ENCODE measurements at regions not wholly inside any gene's neighbourhood (a gene's known extent, or its start where the extent isn't known, plus 50 kb on each side); places are given as distances from the start of the nearest gene placed in this dataset.
"Not testable (repeated sequence)": the region's sequence is repeated elsewhere in the genome, so short reads cannot be mapped to it uniquely, and the experiment has no call there.

- no peak overlapping the region for H3K4me3 Mint-ChIP-seq
- H3K4me1 Mint-ChIP-seq (ENCODE audit: low read depth), result no peaks in the 10 kb centered on the region
- peaks cover 20% of the 10 kb centered on the region for H3K9me3 Mint-ChIP-seq
- H3K36me3 Mint-ChIP-seq (ENCODE audit: low read depth), result no peaks in the 10 kb centered on the region
- no peak overlapping the region for H3K27ac Mint-ChIP-seq
- DNase-seq, result no peak
- H3K27me3 Mint-ChIP-seq, result no peaks in the 10 kb centered on the region
Observed at GRCh38 chr18:65671621-65672415, 79.0 kb upstream of the CDH7 start.

DNA sequence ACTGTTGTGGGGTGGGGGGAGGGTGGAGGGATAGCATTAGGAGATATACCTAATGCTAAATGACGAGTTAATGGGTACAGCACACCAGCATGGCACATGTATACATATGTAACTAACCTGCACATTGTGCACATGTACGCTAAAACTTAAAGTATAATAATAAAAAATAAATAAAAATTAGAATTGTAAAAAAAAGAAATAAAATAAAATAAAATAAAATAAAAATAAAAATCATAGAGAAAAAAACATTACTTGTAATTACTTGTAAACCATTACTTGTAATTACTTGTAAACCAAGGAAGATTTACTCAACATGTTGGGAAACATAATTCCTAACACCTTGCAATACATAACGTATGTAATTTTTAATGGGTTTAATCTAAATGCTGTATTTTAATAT, 80.7 kb upstream of the CDH7 start:
- H3K27me3 Mint-ChIP-seq; H3K4me3 Mint-ChIP-seq; DNase-seq; H3K36me3 Mint-ChIP-seq (ENCODE audit: low read depth); H3K27ac Mint-ChIP-seq; H3K4me1 Mint-ChIP-seq (ENCODE audit: low read depth): not testable (repeated sequence)
- peaks cover 20% of the 10 kb centered on the region for H3K9me3 Mint-ChIP-seq

GRCh38 chr18:65661391-65661790, 89.4 kb upstream of the CDH7 start:
- Mint-ChIP-seq H3K9me3 (peaks cover 9% of the 10 kb centered on the region), H3K27me3 (no peaks in the 10 kb centered on the region), H3K4me3 (no peak overlapping the region), H3K36me3 (ENCODE audit: low read depth) (no peaks in the 10 kb centered on the region), H3K27ac (no peak overlapping the region), H3K4me1 (ENCODE audit: low read depth) (no peaks in the 10 kb centered on the region)
- no peak for DNase-seq

DNA sequence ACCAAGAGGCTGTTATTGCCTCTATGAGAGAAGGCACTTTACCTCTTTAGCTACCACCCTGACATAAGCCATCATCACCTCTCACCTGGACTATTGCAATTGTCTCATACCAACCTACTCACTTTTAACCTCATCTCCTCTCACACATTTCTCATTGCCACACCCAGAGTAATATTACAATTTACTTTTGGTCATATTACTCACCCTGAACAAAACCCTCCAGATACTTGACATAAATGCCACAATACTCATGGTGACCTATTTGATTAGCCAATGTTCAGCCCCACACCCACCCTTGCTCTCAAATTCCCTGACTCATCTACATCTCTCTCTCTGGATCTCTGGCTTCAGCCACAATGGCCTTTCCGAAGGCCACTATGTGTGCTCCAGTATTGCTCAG, 90.9 kb upstream of the CDH7 start:
- H3K4me3 Mint-ChIP-seq, result no peak overlapping the region
- peaks cover 12% of the 10 kb centered on the region for H3K9me3 Mint-ChIP-seq
- no peak for DNase-seq
- H3K27ac Mint-ChIP-seq, result no peak overlapping the region
- H3K27me3 Mint-ChIP-seq, result no peaks in the 10 kb centered on the region
- no peaks in the 10 kb centered on the region for H3K4me1 Mint-ChIP-seq (ENCODE audit: low read depth)
- no peaks in the 10 kb centered on the region for H3K36me3 Mint-ChIP-seq (ENCODE audit: low read depth)

DNA sequence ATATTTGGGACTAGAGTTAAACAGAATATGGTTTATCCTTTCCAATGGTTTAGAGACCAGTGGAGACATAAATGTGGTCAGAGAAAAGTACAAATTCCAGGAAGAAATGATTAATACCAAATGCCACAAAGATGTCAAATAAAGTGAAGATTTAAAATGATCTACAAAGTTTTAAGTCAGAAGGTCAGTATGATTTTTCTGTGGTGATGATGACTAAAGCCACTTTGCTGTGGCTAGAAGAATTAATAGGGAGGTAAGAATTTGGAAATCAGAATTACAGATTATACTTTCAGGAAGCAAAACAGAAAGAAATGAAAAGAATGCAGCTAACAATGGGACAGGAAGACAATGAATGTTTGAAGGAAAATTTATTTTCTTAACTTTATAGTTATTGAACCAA, 91.5 kb upstream of the CDH7 start:
- no peak for DNase-seq
- no peak overlapping the region for H3K4me3 Mint-ChIP-seq
- no peaks in the 10 kb centered on the region for H3K27me3 Mint-ChIP-seq
- H3K4me1 Mint-ChIP-seq (ENCODE audit: low read depth), result no peaks in the 10 kb centered on the region
- no peaks in the 10 kb centered on the region for H3K36me3 Mint-ChIP-seq (ENCODE audit: low read depth)
- peaks cover 12% of the 10 kb centered on the region for H3K9me3 Mint-ChIP-seq
- no peak overlapping the region for H3K27ac Mint-ChIP-seq

GRCh38 chr18:65651192-65651591, 99.6 kb upstream of the CDH7 start:
- Mint-ChIP-seq H3K4me1 (ENCODE audit: low read depth) (no peaks in the 10 kb centered on the region), H3K4me3 (no peak overlapping the region), H3K36me3 (ENCODE audit: low read depth) (no peaks in the 10 kb centered on the region), H3K9me3 (peaks cover 6% of the 10 kb centered on the region), H3K27me3 (no peaks in the 10 kb centered on the region), H3K27ac (no peak overlapping the region)
- no peak for DNase-seq

- Mint-ChIP-seq H3K27me3 (no peaks in the 10 kb centered on the region), H3K4me3 (no peak overlapping the region)
- no peak for DNase-seq
Observed at GRCh38 chr18:65632236-65632635, 118.6 kb upstream of the CDH7 start.

GRCh38 chr18:65631766-65632165, 119.0 kb upstream of the CDH7 start:
- DNase-seq, result no peak
- H3K27ac Mint-ChIP-seq, result no peak overlapping the region
- H3K27me3 Mint-ChIP-seq, result no peaks in the 10 kb centered on the region
- H3K36me3 Mint-ChIP-seq (ENCODE audit: low read depth), result no peaks in the 10 kb centered on the region
- H3K4me1 Mint-ChIP-seq (ENCODE audit: low read depth), result no peaks in the 10 kb centered on the region
- no peak overlapping the region for H3K4me3 Mint-ChIP-seq
- peaks cover 12% of the 10 kb centered on the region for H3K9me3 Mint-ChIP-seq

More at GRCh38 chr18:65632236-65632635, 118.6 kb upstream of the CDH7 start:
- Mint-ChIP-seq H3K9me3 (peaks cover 12% of the 10 kb centered on the region), H3K36me3 (ENCODE audit: low read depth) (no peaks in the 10 kb centered on the region), H3K4me1 (ENCODE audit: low read depth) (no peaks in the 10 kb centered on the region), H3K27ac (no peak overlapping the region)

GRCh38 chr18:65628390-65628789, 122.4 kb upstream of the CDH7 start:
- no peaks in the 10 kb centered on the region for H3K36me3 Mint-ChIP-seq (ENCODE audit: low read depth)
- H3K4me3 Mint-ChIP-seq, result no peak overlapping the region
- DNase-seq, result no peak
- H3K27ac Mint-ChIP-seq, result no peak overlapping the region
- peaks cover 10% of the 10 kb centered on the region for H3K9me3 Mint-ChIP-seq
- H3K27me3 Mint-ChIP-seq, result no peaks in the 10 kb centered on the region
- no peaks in the 10 kb centered on the region for H3K4me1 Mint-ChIP-seq (ENCODE audit: low read depth)

- Mint-ChIP-seq H3K27ac (no peak overlapping the region), H3K4me3 (no peak overlapping the region), H3K9me3 (peaks cover 11% of the 10 kb centered on the region)
Observed at GRCh38 chr18:65623676-65624075, 127.1 kb upstream of the CDH7 start.

GRCh38 chr18:65622436-65622835, 128.4 kb upstream of the CDH7 start:
- Mint-ChIP-seq H3K4me3 (no peak overlapping the region), H3K4me1 (ENCODE audit: low read depth) (no peaks in the 10 kb centered on the region), H3K9me3 (peaks cover 15% of the 10 kb centered on the region), H3K27ac (no peak overlapping the region), H3K36me3 (ENCODE audit: low read depth) (no peaks in the 10 kb centered on the region), H3K27me3 (no peaks in the 10 kb centered on the region)
- DNase-seq, result no peak

More at GRCh38 chr18:65623676-65624075, 127.1 kb upstream of the CDH7 start:
- Mint-ChIP-seq H3K27me3 (no peaks in the 10 kb centered on the region), H3K36me3 (ENCODE audit: low read depth) (no peaks in the 10 kb centered on the region), H3K4me1 (ENCODE audit: low read depth) (no peaks in the 10 kb centered on the region)
- DNase-seq, result no peak

DNA sequence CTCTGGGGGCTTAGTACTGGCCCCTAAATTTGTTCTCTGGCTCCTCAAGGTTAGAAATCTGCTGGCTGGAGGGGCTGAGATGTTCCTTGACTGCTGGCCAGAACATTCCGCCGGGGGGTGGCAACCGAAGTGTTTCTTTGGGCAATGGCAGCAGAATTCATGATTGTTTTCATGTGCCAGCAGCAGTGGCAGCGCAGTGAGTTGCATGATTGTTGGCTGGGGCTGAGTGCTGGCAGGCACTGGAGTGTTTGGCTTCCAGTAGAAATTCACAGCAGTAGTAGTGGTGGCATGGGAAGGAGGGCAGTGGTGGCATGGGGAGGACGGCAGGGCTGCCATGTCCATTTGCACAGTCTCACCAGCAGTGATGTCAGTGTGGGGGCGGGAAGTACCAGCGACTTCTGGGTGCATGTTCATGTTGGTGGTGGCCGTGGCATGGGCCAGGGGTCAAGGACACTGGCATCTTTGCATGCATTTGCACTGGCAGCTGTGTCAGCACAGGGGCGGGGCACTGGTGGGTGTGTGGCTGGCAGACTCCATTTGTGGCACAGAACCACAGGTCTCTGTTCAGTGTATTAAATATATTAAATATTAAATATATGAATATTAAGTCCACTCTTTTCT, 130.6 kb upstream of the CDH7 start:
- H3K36me3 Mint-ChIP-seq (ENCODE audit: low read depth), result no peaks in the 10 kb centered on the region
- no peak for DNase-seq
- H3K4me1 Mint-ChIP-seq (ENCODE audit: low read depth), result no peaks in the 10 kb centered on the region
- no peak overlapping the region for H3K27ac Mint-ChIP-seq
- H3K27me3 Mint-ChIP-seq, result no peaks in the 10 kb centered on the region
- H3K9me3 Mint-ChIP-seq, result peaks cover 15% of the 10 kb centered on the region
- H3K4me3 Mint-ChIP-seq, result no peak overlapping the region

GRCh38 chr18:65610939-65611338, 139.9 kb upstream of the CDH7 start:
- Mint-ChIP-seq H3K4me3 (no peak overlapping the region), H3K27me3 (no peaks in the 10 kb centered on the region), H3K9me3 (no peaks in the 10 kb centered on the region), H3K27ac (no peak overlapping the region), H3K36me3 (ENCODE audit: low read depth) (no peaks in the 10 kb centered on the region), H3K4me1 (ENCODE audit: low read depth) (no peaks in the 10 kb centered on the region)
- no peak for DNase-seq

DNA sequence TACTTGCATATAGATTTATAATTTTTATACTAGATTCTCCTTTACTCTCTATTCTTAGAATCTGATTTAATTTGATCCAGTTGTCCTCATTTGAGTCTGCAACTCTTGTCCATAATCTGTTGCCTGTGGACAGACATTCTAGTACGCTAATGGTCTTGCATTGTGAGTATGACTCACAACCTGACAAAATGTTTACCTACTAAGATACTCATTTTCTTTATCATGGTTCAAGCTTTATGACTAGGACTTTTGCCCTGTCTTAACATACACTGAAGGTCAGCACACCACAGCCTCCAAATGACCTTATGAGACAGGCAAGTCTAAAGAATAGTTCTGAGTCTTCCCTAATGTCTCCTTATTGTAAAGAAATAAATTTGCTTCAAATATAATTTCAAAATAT, 142.3 kb upstream of the CDH7 start:
- Mint-ChIP-seq H3K36me3 (ENCODE audit: low read depth) (no peaks in the 10 kb centered on the region), H3K27me3 (no peaks in the 10 kb centered on the region), H3K4me3 (no peak overlapping the region), H3K9me3 (peaks cover 6% of the 10 kb centered on the region), H3K4me1 (ENCODE audit: low read depth) (no peaks in the 10 kb centered on the region), H3K27ac (no peak overlapping the region)
- no peak for DNase-seq

DNA sequence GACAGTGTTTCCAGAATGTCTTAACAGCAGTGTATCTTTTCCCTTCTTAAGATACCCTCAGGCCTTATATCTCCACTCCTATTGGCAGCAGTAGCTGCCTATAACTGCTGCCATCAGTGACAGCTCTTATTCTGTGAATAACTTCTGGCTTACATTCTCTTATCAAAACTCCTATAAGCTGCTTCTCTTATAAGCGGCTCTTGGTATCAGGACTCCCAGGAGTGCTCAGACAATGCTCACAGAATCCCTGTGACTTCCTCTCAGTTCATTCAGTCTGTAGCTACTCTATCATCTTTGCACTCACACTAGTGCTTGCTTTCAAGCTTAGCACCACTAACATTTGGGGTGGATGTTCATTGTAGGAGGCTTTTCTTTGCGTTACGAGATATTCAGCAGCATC, 143.7 kb upstream of the CDH7 start:
- no peaks in the 10 kb centered on the region for H3K36me3 Mint-ChIP-seq (ENCODE audit: low read depth)
- no peak overlapping the region for H3K27ac Mint-ChIP-seq
- H3K4me3 Mint-ChIP-seq, result no peak overlapping the region
- no peaks in the 10 kb centered on the region for H3K27me3 Mint-ChIP-seq
- peaks cover 6% of the 10 kb centered on the region for H3K9me3 Mint-ChIP-seq
- no peaks in the 10 kb centered on the region for H3K4me1 Mint-ChIP-seq (ENCODE audit: low read depth)
- no peak for DNase-seq
